Vagina (tissue), 2 donors: ENCODE measurements at regions not wholly inside any gene's neighbourhood (a gene's known extent, or its start where the extent isn't known, plus 50 kb on each side); places are given as distances from the start of the nearest gene placed in this dataset.

Source experiments
- POLR2A ChIP-seq, 2 donors: fragments of 450-650 bp; IDR thresholded peaks; one replicate each; pipeline ENCODE4 v1.6.1; 2017; ENCODE audit warnings: antibody characterized with exemption in 2 of 2, mild to moderate bottlenecking in 2 of 2, moderate library complexity in 2 of 2
- TF ChIP-seq, protein P1 (sequence below), 3 experiments: fragments of 450-650 bp in 2 of 3; fragments of 200-600 bp in 1 of 3; sonication (generic) in 1 of 3; IDR thresholded peaks; one replicate each; pipeline ENCODE4 v1.5.1; 2017 to 2019; ENCODE audit warnings: antibody characterized with exemption in 3 of 3, mild to moderate bottlenecking in 2 of 3, moderate library complexity in 2 of 3

DNA sequence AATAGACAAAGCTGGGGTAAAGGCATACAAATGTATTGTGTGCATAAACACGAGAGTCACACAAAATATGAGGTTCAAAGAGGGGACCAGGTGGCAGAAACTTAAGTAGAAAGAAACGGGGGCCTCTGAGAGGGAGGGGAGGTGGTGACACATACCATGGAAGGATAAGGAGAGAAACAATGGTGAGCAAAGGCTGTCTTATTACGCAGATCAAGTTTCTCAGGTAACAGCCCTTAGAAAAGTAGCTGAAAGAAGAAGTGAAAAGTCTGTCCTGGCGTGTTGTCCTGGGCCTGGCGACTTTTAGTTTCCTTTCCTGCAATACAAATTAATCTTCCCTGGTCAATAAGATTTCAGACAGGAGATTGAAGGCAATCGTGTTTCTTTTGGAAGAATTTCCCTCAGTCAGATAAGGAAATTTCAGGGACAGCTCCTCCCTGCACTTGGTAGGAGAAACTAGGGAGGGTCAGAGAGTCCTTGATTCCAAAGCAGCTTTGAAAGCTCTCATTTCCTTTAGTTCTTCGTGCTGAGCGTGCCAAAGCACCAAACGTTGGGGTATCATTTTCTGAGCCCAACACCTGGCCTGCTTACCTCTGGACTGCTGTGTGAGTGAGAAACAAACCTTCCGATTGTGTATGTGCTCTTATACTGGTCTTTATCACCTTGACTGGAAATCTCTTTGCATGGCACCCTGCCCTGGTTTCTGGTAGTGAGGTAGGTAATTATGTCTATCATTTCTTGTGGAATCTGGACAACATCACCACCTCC, 676.7 kb upstream of the LCORL start:
- TF ChIP-seq, protein P1, sequence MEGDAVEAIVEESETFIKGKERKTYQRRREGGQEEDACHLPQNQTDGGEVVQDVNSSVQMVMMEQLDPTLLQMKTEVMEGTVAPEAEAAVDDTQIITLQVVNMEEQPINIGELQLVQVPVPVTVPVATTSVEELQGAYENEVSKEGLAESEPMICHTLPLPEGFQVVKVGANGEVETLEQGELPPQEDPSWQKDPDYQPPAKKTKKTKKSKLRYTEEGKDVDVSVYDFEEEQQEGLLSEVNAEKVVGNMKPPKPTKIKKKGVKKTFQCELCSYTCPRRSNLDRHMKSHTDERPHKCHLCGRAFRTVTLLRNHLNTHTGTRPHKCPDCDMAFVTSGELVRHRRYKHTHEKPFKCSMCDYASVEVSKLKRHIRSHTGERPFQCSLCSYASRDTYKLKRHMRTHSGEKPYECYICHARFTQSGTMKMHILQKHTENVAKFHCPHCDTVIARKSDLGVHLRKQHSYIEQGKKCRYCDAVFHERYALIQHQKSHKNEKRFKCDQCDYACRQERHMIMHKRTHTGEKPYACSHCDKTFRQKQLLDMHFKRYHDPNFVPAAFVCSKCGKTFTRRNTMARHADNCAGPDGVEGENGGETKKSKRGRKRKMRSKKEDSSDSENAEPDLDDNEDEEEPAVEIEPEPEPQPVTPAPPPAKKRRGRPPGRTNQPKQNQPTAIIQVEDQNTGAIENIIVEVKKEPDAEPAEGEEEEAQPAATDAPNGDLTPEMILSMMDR (IDR thresholded peaks at IDR 0.05) = no peak
- no peak for TF ChIP-seq POLR2A (IDR thresholded peaks at IDR 0.05)
